WTC11 (cell line): ENCODE measurements at regions not wholly inside any gene's neighbourhood (a gene's known extent, or its start where the extent isn't known, plus 50 kb on each side); places are given as distances from the start of the nearest gene placed in this dataset.

Experiments
- ATAC-seq: fragments of 200-7000 bp; cut with Tn5 transposase; 2 replicates; pipeline ENCODE4 v1.10.0; 2021; ENCODE audit warnings: mild to moderate bottlenecking, moderate library complexity
- CTCF ChIA-PET: fragments of 300-600 bp; sonication (Branson Sonifier 250); formaldehyde crosslinking; loops from one replicate; lab custom pipeline; 2021; ENCODE audit warnings: antibody characterized with exemption; lab: Charles Lee
- POLR2A ChIA-PET: fragments of 350-600 bp; sonication (Branson Sonifier 250); formaldehyde crosslinking; loops from one replicate; lab custom pipeline; 2021; ENCODE audit warnings: antibody characterized with exemption; lab: Charles Lee
- DNase-seq: peaks from one replicate; pipeline ENCODE4 v3.0.0; 2021; ENCODE audit warnings: low spot score
- H3K27ac Mint-ChIP-seq: 2 replicates; pipeline ENCODE4 v1.8.0; 2021; ENCODE audit warnings: mixed read lengths
- H3K27me3 Mint-ChIP-seq: 2 replicates; pipeline ENCODE4 v1.8.0; 2021; ENCODE audit warnings: low read depth, mild to moderate bottlenecking, moderate library complexity, mixed read lengths
- H3K36me3 Mint-ChIP-seq: 2 replicates; pipeline ENCODE4 v1.8.0; 2021; ENCODE audit warnings: mixed read lengths
- H3K4me1 Mint-ChIP-seq: 2 replicates; pipeline ENCODE4 v1.8.0; 2022; ENCODE audit warnings: mixed read lengths
- H3K4me3 Mint-ChIP-seq: 2 replicates; pipeline ENCODE4 v1.8.0; 2021; ENCODE audit warnings: mild to moderate bottlenecking, moderate library complexity, mixed read lengths
- H3K9me3 Mint-ChIP-seq: 2 replicates; pipeline ENCODE4 v1.8.0; 2021; ENCODE audit warnings: mixed read lengths
- ARID4B ChIP-seq: sonication (generic); formaldehyde crosslinking; IDR thresholded peaks from 2 replicates; pipeline ENCODE4 v1.8.0; 2023; ENCODE audit warnings: missing genetic modification reagents, mild to moderate bottlenecking, borderline replicate concordance
- CREM ChIP-seq: sonication (generic); formaldehyde crosslinking; IDR thresholded peaks from 2 replicates; pipeline ENCODE4 v1.8.1; 2022; ENCODE audit warnings: mild to moderate bottlenecking, missing genetic modification reagents, moderate library complexity
- FOXK1 ChIP-seq: sonication (generic); formaldehyde crosslinking; IDR thresholded peaks from 2 replicates; pipeline ENCODE4 v1.8.0; 2022; ENCODE audit warnings: mild to moderate bottlenecking, moderate library complexity, missing genetic modification reagents
- GTF2I ChIP-seq: fragments of 250-450 bp; sonication (Bioruptor Pico); conservative IDR thresholded peaks from 2 replicates; pipeline ENCODE4 v1.4.0; 2021; ENCODE audit warnings: mild to moderate bottlenecking
- MYBL2 ChIP-seq: sonication (generic); formaldehyde crosslinking; IDR thresholded peaks from 2 replicates; pipeline ENCODE4 v1.8.1; 2023; ENCODE audit warnings: mild to moderate bottlenecking, moderate library complexity, missing genetic modification reagents
- NFATC4 ChIP-seq: fragments of 250-450 bp; sonication (Bioruptor Pico); IDR thresholded peaks from 2 replicates; pipeline ENCODE4 v1.9.0; 2021; ENCODE audit warnings: mild to moderate bottlenecking
- PRDM15 ChIP-seq: sonication (generic); formaldehyde crosslinking; IDR thresholded peaks from 2 replicates; pipeline ENCODE4 v1.8.0; 2022; ENCODE audit warnings: missing genetic modification reagents
- SP1 ChIP-seq: sonication (generic); formaldehyde crosslinking; conservative IDR thresholded peaks from 2 replicates; pipeline ENCODE4 v1.8.1; 2022; ENCODE audit warnings: missing genetic modification reagents
- USF1 ChIP-seq: sonication (generic); formaldehyde crosslinking; IDR thresholded peaks from 2 replicates; pipeline ENCODE4 v1.8.0; 2022; ENCODE audit warnings: mild to moderate bottlenecking, missing genetic modification reagents
- ZNF232 ChIP-seq: sonication (generic); formaldehyde crosslinking; IDR thresholded peaks from 2 replicates; pipeline ENCODE4 v1.8.0; 2022; ENCODE audit warnings: mild to moderate bottlenecking, missing genetic modification reagents
- ZNF425 ChIP-seq: fragments of 250-450 bp; sonication (Bioruptor Pico); conservative IDR thresholded peaks from 2 replicates; pipeline ENCODE4 v1.9.0; 2021; ENCODE audit warnings: mild to moderate bottlenecking
- ZNF532 ChIP-seq: fragments of 250-450 bp; sonication (Bioruptor Pico); IDR thresholded peaks from 2 replicates; pipeline ENCODE4 v1.9.0; 2021; ENCODE audit warnings: mild to moderate bottlenecking, borderline replicate concordance
- ZNF671 ChIP-seq: fragments of 250-450 bp; sonication (Bioruptor Pico); IDR thresholded peaks from 2 replicates; pipeline ENCODE4 v1.8.0; 2021; ENCODE audit warnings: mild to moderate bottlenecking
- ZSCAN18 ChIP-seq: fragments of 250-450 bp; sonication (Bioruptor Pico); IDR thresholded peaks from 2 replicates; pipeline ENCODE4 v2.1.2; 2022; ENCODE audit warnings: mild to moderate bottlenecking, moderate library complexity

GRCh38 chr6:143620447-143620846 lies 57.3 kb upstream of the PHACTR2 start (continued):
- no peak for TF ChIP-seq ARID4B (CRISPR knock-in tag)
- no peak for TF ChIP-seq ZNF425 (CRISPR knock-in tag)
- TF ChIP-seq ZNF532 (CRISPR knock-in tag) = no peak

GRCh38 chr6:143619824-143620401 lies 57.9 kb upstream of the PHACTR2 start:
- TF ChIP-seq MYBL2 (no peak), ZSCAN18 (no peak), FOXK1 (no peak), ZNF232 (CRISPR knock-in tag) (no peak), USF1 (no peak)
- no peak for DNase-seq
- Mint-ChIP-seq H3K27me3 (no peaks in the 10 kb centered on the region), H3K27ac (no peak overlapping the region), H3K9me3 (no peaks in the 10 kb centered on the region), H3K4me3 (no peak overlapping the region), H3K4me1 (peaks cover 10% of the 10 kb centered on the region), H3K36me3 (no peaks in the 10 kb centered on the region)
- CTCF ChIA-PET = no interaction called here
- ATAC-seq = no peak
- POLR2A ChIA-PET = interaction anchor here (0.7 kb wide), 1 partner anchor 1110 kb away, joined by 3 read pairs; no protein-coding TSS in a partner anchor

GRCh38 chr6:143616741-143617140 lies 61.0 kb upstream of the PHACTR2 start:
- DNase-seq (no peak), ATAC-seq (peak; percentile 53)
- Mint-ChIP-seq H3K27ac (no peak overlapping the region), H3K4me3 (no peak overlapping the region), H3K27me3 (no peaks in the 10 kb centered on the region), H3K9me3 (no peaks in the 10 kb centered on the region), H3K4me1 (peaks cover 8% of the 10 kb centered on the region), H3K36me3 (no peaks in the 10 kb centered on the region)
- CTCF ChIA-PET = interaction anchor here (0.6 kb wide), 1 partner anchor 24 kb away, joined by 5 read pairs; no protein-coding TSS in a partner anchor
- POLR2A ChIA-PET = no interaction called here
- TF ChIP-seq ZNF671 (CRISPR knock-in tag) = no peak
- TF ChIP-seq SP1 (CRISPR knock-in tag) = no peak
- TF ChIP-seq PRDM15 (CRISPR knock-in tag) = no peak
- no peak for TF ChIP-seq CREM (CRISPR knock-in tag)
- TF ChIP-seq GTF2I = no peak
- TF ChIP-seq NFATC4 (CRISPR knock-in tag) = no peak
